GM19397 (cell line): ENCODE measurements at regions not wholly inside any gene's neighbourhood (a gene's known extent, or its start where the extent isn't known, plus 50 kb on each side); places are given as distances from the start of the nearest gene placed in this dataset.

Experiments
- ATAC-seq: cut with Tn5 transposase; IDR thresholded peaks from one replicate; pipeline ENCODE4 v1.9.1; 2021; ENCODE audit warnings: mild to moderate bottlenecking, moderate library complexity; ENCODE audit not compliant: unreplicated experiment

DNA sequence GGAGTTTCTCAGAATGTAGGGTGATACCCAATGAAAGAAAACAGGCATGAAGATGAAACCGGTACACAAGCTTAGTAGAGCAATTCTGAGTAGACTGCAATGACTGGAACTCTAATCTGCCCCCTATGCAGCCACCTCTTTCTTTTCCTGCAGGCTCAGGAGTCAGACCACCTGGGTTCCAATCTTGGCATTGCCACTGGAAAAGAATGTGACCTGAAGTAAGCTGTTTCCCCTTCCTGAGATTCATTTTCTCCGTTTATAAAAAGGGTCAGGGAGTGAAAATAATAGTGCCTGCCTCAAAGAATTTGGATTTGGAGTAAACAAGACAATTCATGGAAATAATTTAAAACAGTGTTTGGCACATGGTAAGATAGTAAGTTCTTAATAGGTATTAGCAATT is 1464.0 kb downstream of the PCDH7 start:
- no peak for ATAC-seq

DNA sequence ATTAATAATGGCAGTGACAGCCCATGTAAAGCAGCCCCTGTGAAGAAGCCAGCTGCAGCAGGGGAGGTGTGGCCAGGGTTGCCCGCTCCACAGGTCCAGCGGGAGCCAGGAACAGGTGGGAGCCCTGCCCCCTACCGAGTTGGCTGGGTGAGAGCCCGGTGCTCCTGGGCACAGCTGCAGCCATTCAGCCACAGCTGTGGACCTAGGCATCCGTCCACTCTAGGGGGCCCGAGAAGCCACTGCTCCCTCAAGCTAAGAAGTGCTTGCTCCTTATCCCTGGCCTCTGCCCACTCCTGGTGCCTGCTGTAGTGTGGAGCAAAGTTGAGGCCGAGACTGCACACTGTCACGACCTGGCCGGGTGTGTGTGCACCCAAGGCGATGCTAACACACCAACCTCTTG is 1469.0 kb downstream of the PCDH7 start:
- ATAC-seq, result no peak

DNA sequence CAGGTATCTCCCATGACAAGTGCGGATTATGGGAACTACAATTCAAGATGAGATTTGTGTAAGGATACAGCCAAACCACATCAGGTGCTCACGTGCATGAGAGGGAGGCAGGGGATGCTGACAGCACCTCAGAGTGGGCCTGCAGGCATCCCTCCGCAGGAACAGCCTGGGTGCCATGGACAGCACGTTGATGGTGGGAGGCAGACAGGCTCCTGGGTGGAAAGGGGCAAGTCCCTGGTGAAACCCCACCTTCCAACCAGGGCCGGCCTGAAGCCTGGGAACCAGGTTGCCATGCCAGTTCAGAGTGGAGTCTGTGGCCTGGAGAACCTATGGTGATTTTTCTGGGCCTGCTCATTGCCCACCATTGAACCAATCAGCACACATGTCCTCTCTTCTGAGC is 1469.6 kb downstream of the PCDH7 start:
- ATAC-seq, result no peak

DNA sequence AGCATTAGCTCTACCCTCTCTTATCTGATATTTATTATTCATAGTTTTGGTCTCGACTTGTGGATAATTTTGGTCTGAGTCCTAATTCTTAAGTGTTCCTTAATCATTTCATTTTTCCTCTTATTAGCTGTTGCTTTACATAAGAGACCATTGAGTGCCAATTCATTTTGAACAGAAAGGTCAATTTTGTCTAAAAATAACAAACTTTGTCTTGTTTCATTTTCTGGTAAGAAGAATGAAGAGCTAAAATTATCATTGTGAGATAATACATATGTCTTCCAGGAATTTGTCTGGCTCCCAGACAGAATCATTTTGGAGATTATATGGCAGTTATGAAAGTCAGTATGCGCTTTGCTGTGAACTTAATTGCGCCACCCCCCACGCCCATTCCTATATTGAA is 1471.8 kb downstream of the PCDH7 start:
- no peak for ATAC-seq

DNA sequence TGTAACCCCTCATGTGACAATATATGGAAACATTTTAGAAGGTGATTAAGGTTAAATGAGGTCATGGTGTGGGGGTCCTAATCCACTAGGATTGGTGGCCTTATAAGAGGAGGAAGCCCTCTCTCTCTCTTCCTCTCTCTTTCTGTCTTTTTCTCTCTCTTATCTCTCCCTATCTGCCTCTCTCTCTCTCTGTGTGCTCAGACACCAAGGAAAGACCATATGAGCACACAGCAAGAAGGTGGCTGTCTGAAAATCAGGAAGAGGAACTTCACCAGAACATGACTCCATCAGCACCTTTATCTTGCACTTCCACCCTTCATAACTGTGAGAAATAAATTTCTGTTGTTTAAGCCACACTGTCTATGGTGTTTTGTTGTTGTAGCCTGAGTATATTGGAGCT is 1472.2 kb downstream of the PCDH7 start:
- no peak for ATAC-seq

DNA sequence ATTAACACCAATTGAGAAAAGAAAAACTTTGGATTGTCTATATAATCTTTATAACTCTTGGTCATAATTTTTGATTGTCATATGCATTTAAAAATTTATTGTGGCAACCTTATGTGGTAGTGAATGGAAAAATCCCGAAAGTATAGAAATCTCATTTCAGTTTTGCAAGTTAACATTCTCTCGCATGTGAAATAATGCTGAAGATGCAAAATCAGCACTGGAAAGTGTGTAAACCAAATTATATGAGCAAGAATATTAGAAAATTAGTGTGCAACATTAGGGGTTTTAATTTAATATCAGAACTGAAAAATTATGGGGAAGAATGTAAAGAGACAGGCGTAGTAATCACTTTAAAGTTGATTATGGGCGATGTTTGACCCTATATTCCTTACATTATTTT is 1472.8 kb downstream of the PCDH7 start:
- ATAC-seq, result no peak

DNA sequence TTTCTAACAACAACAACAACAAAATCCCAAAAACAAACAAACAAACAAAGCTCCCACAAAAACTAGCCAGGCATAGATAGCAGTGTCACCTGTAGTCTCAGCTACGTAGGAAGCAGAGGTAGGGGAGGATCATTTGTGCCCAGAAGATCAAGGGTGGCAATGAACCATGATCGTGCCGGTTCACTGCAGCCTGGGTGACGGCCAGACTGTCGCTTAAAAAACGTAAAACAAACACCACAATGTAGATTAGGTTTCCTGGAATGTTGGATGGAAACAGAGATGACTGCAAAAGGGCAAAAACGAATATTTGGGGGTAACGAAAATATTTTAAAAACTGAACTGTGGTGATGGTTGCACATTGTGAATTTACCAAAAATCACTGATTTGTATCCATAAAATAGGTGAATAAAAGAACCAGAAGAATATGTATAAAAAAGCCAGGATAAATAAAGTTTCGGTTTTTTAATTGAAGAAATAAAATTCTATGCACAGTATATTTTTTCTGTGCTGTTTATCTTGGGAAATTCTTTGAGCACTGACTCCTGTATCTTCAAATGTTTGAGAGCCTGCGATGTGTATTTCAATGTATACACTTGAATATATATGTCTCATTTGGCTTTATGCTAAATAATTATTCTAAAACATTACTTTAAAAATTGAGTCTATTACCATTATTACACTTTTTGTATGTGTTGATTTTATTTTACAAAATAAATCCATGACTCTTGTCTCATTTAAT is 1477.0 kb downstream of the PCDH7 start:
- ATAC-seq, result no peak

DNA sequence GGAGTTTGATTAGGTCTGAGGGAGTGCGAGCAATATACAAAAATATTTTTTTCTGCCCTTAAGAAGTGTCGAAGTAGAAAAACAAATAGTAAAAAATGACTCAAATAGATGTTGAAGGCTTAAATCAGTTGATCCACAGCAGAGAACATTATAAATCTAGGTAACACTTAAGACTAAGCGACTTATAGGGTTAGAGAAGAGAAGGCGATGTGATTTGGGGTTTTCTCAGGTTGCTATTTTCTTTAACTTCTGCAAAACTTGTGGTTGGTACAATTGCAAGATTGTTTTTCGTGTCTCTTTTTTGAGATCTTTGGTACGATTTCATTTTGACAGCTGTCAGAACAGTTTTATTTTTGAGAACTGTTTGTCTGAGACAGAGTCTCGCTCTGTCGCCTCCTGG is 1479.5 kb downstream of the PCDH7 start:
- no peak for ATAC-seq

DNA sequence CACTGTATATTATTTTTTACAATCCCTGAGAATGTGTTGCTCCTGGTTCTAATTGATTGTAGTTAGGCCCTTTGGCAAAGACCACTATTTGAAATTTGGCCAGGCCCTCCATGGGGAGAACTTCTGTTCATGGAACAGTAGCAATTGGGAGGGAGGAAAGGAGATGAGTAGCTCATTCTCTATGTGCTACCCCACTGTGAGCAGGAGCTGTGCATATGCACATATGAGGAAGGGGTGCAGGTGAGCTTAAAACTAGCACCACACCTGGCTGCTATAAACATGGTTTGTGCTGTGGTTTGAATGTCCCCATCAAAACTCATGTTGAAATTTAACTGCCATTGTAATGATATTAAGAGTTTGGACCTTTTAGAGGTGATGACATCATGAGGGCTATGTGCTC is 1483.2 kb downstream of the PCDH7 start:
- no peak for ATAC-seq

DNA sequence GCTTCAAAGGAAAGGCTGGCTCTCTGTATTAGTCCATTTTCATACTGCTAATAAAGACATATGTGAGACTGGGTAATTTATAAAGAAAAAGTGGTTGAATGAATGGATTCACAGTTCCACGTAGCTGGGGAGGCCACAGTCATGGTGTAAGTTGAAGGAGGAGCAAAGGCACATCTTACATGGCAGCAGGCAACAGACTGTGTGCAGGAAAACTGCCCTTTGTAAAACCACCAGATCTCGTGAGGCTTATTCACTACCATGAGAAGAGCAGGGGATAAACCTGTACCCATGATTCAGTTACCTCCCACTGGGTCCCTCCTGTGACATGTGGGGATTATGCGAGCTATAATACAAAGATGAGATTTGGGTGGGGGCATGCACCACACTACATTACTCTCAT is 1486.6 kb downstream of the PCDH7 start:
- ATAC-seq, result no peak

DNA sequence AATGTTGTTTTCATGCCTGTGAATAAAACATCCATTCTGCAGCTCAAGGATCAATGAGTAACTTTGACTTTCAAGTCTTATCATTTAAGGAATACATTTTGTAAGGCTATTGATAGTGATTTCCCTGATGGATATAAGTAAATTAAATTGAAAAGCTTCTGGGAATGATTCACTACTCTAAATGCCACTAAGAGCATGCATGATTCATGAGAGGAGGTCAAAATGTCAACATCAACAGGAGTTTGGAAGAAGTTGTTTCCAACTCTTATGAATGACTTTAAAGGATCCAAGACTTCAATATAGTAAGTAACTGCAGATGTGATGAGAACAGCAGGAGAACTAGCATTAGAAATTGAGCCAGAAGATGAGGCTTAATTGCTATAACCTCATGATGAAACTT is 1487.3 kb downstream of the PCDH7 start:
- no peak for ATAC-seq

DNA sequence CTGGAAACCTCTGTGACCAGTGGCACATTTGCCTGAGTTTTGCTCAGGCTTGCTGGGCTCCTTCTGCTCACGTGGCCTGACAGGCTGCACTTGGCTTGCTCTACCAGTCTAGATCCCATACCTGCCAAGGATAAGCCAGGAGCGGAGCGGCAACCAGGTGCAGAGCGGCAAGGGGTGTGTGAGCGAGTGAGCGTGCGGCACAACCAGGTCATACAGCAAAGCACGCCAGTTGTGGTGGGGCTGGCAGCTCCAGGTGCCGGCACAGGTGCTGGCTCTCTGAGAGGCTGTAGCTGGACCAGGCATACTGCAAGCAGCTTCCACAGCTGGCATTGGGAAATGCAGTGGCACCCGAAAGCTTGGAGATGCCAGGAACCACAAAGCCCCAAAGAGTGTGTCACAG is 1495.1 kb downstream of the PCDH7 start:
- ATAC-seq, result no peak

DNA sequence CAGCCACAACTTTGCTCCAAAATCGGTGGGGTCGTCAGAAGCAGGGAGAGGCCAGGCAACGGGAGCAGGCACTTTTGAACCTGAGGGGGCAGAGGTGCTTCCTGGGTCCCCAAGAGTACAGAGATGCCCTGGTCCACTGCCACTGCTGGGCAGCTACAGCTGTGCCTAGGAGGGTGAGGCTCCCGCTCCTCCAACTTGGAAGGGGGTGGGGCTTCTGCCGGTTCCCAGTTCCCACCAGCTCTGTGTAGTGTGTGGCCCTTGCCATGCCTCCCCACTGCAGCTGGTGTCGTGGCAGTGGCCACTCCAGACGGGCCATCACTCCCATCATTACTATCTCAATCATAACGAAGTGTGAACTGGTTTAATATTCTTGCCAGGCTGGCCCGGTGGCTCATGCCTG is 1496.3 kb downstream of the PCDH7 start:
- ATAC-seq, result no peak

DNA sequence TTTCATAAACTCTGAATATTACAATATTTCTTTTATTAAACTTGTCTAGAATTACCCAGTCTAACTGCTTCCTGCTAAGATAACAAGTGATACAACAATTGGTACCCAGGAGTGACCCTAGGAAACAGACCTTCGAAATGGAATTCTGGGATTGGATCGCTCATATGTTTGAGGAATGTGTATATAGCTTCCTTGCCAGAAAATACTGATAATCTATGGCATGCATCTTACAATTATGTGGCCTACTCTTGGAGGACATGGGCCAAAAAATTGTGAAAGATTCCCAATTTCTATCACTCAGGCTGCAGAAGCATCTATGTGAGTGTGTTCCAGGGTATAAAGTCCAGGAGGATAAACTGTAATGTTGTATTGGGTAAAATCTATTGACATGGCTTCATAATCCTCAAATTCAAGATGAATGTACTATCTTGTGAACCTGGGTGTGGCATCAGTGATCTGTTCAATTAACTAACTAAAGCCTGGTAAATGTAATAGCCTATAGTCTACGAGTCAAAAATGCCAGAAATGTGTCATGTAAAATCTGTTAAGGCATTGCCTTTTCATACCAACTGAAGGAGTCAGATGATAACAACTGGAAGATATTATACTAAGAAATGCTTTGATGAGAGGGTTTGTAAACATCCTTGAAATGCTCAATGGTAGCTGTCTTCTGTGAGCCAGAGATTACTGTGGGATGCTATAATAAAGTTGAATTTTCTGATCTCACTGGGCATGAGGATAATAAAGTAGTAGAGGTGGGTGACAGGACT is 1499.3 kb downstream of the PCDH7 start:
- no peak for ATAC-seq

DNA sequence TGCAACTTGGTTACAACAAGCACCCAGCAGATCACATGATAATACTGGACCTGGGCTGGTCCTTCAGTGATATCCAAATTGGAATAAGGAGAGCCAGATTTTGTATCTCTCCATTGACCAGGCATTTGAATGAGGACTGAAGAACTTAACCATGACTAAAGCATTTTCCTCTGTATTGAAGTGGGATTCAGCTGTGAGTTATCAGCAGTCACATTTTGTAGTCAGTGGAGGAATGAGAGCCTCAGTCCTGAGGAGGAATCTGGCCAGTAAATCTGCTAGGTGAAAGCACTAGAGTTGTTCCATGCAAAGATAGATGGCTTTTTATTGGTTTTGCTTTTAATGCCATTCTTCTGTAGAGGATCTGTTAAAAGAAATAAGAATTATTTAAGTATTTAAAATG is 1506.0 kb downstream of the PCDH7 start:
- ATAC-seq, result no peak

DNA sequence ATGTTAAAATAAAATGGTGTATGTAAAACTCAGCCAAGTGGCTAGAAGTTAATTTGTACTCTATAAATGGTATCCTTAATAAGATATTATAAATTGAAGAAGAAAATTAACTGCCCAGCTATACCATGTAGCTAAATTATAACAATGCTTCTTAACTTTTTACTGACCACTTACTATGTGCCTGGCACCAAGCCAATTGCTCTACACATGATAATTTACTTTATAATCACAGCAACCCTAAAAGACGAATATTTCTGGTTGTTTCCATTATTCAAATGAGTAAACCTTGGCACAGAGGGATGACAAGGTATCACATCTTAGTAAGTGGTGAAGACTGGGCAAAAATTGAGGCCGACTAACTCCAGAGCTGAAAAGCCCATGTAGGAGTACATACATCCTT is 1506.6 kb downstream of the PCDH7 start:
- no peak for ATAC-seq

DNA sequence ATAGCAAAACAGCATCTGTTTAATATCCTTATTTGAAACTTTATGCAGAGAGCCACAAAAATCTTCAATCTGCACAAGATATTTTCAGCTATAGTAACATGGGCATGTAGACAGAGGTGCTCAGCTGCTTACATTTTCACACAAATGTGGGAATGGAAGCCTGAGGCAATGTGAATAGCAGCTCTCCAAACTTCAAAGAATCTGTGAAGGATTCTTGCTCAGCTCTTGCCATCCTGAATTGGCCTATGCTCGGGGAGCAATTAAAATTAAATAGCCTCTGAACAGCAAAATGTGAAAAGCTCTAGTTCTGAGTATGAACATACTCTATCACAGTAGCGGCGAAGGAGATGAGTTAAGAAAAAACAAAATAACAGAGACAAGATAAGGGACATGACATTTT is 1523.8 kb downstream of the PCDH7 start:
- no peak for ATAC-seq

DNA sequence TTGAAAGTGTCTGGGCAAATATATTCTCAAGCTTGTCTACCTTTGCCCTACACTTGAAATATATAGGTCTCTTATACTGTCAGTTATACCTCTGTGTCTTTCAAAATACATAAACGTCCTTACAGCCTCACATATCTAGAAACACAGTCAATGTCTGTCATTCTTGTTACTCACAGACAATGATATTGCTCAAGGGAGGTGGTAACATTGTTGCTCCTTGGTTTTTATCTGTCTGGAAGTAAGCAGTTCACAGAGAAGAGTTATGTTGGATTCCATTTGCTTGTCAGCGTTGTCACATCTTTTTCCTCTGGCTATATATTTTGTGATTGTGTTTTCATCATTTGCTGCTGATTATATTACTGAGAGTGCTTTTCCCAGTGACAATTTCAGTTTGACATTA is 1528.9 kb downstream of the PCDH7 start:
- no peak for ATAC-seq

DNA sequence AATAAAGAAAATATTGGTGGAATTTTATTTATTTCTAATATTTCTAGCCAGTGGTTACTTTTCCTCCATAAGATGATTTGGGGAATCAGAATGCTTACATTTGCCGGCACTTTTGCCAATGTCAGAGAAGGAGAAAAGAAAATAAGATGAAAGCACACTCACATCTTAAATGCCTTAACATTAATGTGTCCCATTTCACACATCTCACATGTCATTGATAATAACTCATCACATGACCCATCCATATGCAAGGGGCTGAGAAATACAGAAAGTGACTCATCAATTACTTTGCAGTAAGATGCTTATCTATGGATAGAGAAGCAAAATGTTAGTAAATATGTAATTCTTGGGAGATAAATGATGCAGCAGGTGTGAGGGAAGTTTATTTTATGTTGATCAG is 1531.0 kb downstream of the PCDH7 start:
- ATAC-seq, result no peak

DNA sequence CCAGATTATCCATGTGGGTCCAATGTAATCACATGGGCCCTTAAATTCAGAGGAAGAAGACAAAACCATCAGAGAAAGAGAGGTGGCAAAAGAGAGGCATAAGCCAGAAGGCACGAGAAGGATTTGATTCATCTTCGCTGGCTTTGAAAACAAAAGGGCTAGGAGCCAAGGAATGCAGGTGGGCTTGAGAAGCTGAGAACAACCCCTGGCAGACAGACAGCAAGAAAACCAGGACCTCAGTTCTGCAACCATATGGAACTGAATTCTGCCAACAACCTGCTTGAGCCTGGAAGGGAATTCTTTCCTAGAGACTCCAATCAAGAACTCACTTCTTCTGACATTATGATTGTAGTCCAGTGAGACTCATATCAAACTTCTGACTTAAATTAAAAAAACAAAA is 1531.8 kb downstream of the PCDH7 start:
- no peak for ATAC-seq

DNA sequence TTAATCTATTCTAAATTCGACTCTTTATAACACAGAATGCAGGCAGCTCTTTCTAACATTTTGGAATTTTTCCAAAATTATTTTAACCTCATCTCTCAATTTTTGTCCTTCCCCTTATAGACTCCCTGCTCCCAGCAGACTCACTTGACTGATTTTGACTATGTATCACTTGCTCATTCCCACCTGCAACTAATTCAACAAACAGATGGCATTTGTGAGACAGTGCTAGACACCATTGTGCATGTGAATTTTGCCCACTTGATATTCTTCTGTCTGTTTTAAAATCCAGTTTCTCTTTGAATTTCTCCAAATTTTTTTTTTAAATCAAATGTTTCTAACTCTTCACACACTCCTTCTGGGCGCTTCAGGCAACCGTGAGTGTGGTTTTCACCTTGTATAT is 1534.0 kb downstream of the PCDH7 start:
- ATAC-seq, result no peak

DNA sequence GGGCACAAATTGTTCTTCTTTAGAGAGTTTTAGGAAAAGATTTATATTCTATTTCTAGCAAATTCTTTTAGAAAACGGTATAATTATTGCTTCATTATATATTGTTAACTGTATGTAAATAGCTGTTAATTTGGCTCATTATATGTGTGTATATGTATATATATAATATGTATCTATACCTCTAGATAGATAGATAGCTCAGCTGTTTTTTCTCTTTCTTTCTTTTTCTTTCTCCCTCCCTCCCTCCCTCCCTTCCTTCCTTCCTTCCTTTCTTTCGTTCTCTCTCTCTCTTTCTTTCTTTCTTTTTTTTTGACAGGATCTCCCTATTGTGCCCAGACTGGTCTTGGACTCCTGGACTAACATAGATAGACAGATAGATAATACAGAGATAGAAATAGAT is 1538.8 kb downstream of the PCDH7 start:
- ATAC-seq, result no peak

DNA sequence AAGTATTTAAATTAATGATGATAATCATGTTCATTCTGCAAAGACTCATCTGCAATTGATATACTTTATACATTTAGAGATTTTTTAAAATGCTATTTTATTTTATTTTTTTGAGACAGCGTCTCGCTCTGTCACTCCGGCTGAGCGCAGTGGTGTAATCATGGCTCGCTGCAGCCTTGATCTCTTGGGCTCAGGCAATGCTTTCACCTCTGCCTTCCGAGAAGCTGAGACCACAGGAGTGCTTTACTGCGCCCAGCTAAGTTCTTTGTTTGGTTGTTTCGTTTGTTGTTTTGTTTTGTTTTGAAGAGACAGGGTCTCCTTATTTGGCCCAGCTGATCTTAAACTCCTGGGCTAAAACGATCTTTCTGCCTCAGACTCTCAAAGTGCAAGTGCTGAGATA is 1541.0 kb downstream of the PCDH7 start:
- ATAC-seq, result no peak
